AG20443 (cell line): ENCODE measurements at regions not wholly inside any gene's neighbourhood (a gene's known extent, or its start where the extent isn't known, plus 50 kb on each side); places are given as distances from the start of the nearest gene placed in this dataset.

Source experiments
- DNase-seq: peaks from one replicate; pipeline ENCODE4 v3.0.0; 2012; ENCODE audit warnings: low spot score, mixed read lengths

- no peak for DNase-seq
Measured at GRCh38 chr5:165296401-165297130, 1791.1 kb downstream of the MAT2B start.

GRCh38 chr5:165304193-165304827 lies 1798.9 kb downstream of the MAT2B start:
- DNase-seq: no peak

GRCh38 chr5:165305596-165305995 lies 1800.2 kb downstream of the MAT2B start:
- DNase-seq: no peak

- DNase-seq: no peak
Measured at GRCh38 chr5:165309446-165309845, 1804.0 kb downstream of the MAT2B start.

GRCh38 chr5:165310031-165310430 lies 1804.6 kb downstream of the MAT2B start:
- no peak for DNase-seq

GRCh38 chr5:165321912-165322311 lies 1816.5 kb downstream of the MAT2B start:
- no peak for DNase-seq

- no peak for DNase-seq
Measured at GRCh38 chr5:165325221-165325620, 1819.8 kb downstream of the MAT2B start.

- DNase-seq: no peak
Measured at GRCh38 chr5:165327631-165328030, 1822.2 kb downstream of the MAT2B start.

- no peak for DNase-seq
Measured at GRCh38 chr5:165328846-165329245, 1823.4 kb downstream of the MAT2B start.

GRCh38 chr5:165333623-165334022 lies 1828.2 kb downstream of the MAT2B start:
- no peak for DNase-seq

- no peak for DNase-seq
Measured at GRCh38 chr5:165334201-165334600, 1828.8 kb downstream of the MAT2B start.

- DNase-seq: no peak
Measured at GRCh38 chr5:165349735-165350134, 1844.3 kb downstream of the MAT2B start.

GRCh38 chr5:165351342-165351741 lies 1845.9 kb downstream of the MAT2B start:
- no peak for DNase-seq

- DNase-seq: no peak
Measured at GRCh38 chr5:165360366-165360765, 1854.9 kb downstream of the MAT2B start.

- DNase-seq: no peak
Measured at GRCh38 chr5:165360784-165361542, 1855.5 kb downstream of the MAT2B start.

- DNase-seq: no peak
Measured at GRCh38 chr5:165370233-165370632, 1864.8 kb downstream of the MAT2B start.

- DNase-seq: no peak
Measured at GRCh38 chr5:165370794-165371193, 1865.4 kb downstream of the MAT2B start.

- DNase-seq: no peak
Measured at GRCh38 chr5:165375201-165375600, 1869.8 kb downstream of the MAT2B start.

GRCh38 chr5:165393839-165394238 lies 1888.4 kb downstream of the MAT2B start:
- no peak for DNase-seq

GRCh38 chr5:165397516-165397915 lies 1892.1 kb downstream of the MAT2B start:
- DNase-seq: no peak

- no peak for DNase-seq
Measured at GRCh38 chr5:165400086-165400485, 1894.7 kb downstream of the MAT2B start.

GRCh38 chr5:165404917-165405316 lies 1899.5 kb downstream of the MAT2B start:
- no peak for DNase-seq

- no peak for DNase-seq
Measured at GRCh38 chr5:165405340-165405739, 1899.9 kb downstream of the MAT2B start.
